ENCODE measurements at regions not wholly inside any gene's neighbourhood (a gene's known extent, or its start where the extent isn't known, plus 50 kb on each side); places are given as distances from the start of the nearest gene placed in this dataset.

DNA sequence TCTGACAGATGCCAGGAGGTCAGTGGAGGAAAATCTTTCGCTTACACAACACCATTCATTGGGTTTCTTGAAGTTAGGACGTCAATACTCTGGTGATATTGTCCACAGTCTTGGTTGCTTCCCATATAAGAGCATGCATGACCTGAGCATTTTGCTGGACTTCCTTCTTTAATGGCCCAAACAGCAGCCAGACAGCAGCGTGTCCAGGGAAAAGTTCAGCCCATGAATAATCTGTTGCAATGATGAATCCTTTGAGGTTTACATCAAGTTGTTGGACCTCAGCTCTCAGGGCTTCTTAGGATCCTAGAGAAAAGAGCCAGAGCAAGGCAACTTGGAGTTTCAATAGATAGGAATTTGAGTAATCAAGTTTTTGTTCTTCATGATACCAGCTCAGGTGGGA is 155.6 kb upstream of the MGAT5 start:
- TF ChIP-seq CTCF (IDR thresholded peaks at IDR 0.05; ENCODE audit: low read depth, low read length, missing control alignments): no peak
- no peak overlapping the region for H3K4me3 ChIP-seq (replicated peaks; ENCODE audit: low read depth, low read length)
- no peak for DNase-seq (ENCODE audit: extremely low read depth, low read depth)

- DNase-seq (ENCODE audit: extremely low read depth, low read depth): no peak
Measured at GRCh38 chr2:134099273-134099672, 154.6 kb upstream of the MGAT5 start.

GRCh38 chr2:134103196-134103595 is 150.7 kb upstream of the MGAT5 start:
- no peak for DNase-seq (ENCODE audit: extremely low read depth, low read depth)
- TF ChIP-seq CTCF (IDR thresholded peaks at IDR 0.05; ENCODE audit: low read depth, low read length, missing control alignments): no peak
- H3K4me3 ChIP-seq (replicated peaks; ENCODE audit: low read depth, low read length): no peak overlapping the region

More at GRCh38 chr2:134099273-134099672, 154.6 kb upstream of the MGAT5 start:
- no peak for TF ChIP-seq CTCF (IDR thresholded peaks at IDR 0.05; ENCODE audit: low read depth, low read length, missing control alignments)
- no peak overlapping the region for H3K4me3 ChIP-seq (replicated peaks; ENCODE audit: low read depth, low read length)

- DNase-seq (ENCODE audit: extremely low read depth, low read depth): no peak
- TF ChIP-seq CTCF (IDR thresholded peaks at IDR 0.05; ENCODE audit: low read depth, low read length, missing control alignments): no peak
- no peak overlapping the region for H3K4me3 ChIP-seq (replicated peaks; ENCODE audit: low read depth, low read length)
Measured at GRCh38 chr2:134104754-134105153, 149.1 kb upstream of the MGAT5 start.

- TF ChIP-seq CTCF (IDR thresholded peaks at IDR 0.05; ENCODE audit: low read depth, low read length, missing control alignments): no peak
- DNase-seq (ENCODE audit: extremely low read depth, low read depth): no peak
- no peak overlapping the region for H3K4me3 ChIP-seq (replicated peaks; ENCODE audit: low read depth, low read length)
Measured at GRCh38 chr2:134107402-134107801, 146.5 kb upstream of the MGAT5 start.

DNA sequence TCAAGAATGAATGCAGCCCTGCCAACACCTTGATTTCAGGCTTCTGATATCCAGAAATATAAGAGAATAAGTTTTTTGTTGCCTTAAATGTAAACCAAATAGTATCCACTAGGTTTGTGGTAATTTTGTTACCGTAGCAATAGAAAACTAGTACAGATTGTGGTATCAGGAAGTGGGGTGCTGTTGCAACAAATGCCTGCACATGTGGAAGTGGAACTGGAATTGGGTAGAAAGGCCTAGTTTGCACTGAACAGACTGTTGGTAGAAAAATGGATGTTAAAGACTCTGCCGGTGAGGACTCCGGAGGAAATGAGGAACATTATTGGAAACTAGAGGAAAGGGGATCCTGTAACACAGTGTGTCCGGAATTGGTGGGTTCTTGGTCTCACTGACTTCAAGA is 145.8 kb upstream of the MGAT5 start:
- no peak for DNase-seq (ENCODE audit: extremely low read depth, low read depth)
- TF ChIP-seq CTCF (IDR thresholded peaks at IDR 0.05; ENCODE audit: low read depth, low read length, missing control alignments): no peak
- no peak overlapping the region for H3K4me3 ChIP-seq (replicated peaks; ENCODE audit: low read depth, low read length)

- no peak for TF ChIP-seq CTCF (IDR thresholded peaks at IDR 0.05; ENCODE audit: low read depth, low read length, missing control alignments)
- no peak for DNase-seq (ENCODE audit: extremely low read depth, low read depth)
- no peak overlapping the region for H3K4me3 ChIP-seq (replicated peaks; ENCODE audit: low read depth, low read length)
Measured at GRCh38 chr2:134109246-134109645, 144.6 kb upstream of the MGAT5 start.

All from HFF-Myc (cell line).